HG03571 (cell line): ENCODE measurements at regions not wholly inside any gene's neighbourhood (a gene's known extent, or its start where the extent isn't known, plus 50 kb on each side); places are given as distances from the start of the nearest gene placed in this dataset.

Source experiments
- ATAC-seq: cut with Tn5 transposase; IDR thresholded peaks from one replicate; pipeline ENCODE4 v1.9.1; 2021; ENCODE audit not compliant: unreplicated experiment

DNA sequence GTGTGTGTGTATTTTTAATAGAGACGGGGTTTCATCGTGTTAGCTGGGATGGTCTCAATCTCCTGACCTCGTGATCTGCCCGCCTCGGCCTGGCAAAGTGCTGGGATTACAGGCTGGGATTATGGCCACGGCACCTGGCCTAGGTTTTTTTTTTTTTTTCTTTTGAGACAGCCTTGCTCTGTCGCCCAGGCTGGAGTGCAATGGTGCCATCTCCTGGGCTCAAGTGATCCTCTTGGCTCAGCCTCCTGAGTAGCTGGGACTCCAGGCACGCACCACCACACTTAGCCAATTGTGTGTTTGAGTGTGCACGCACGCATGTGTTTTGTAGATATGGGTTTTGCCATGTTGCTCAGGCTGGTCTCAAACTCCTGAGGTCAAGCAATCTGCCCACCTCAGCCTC is 629.8 kb downstream of the ETV1 start:
- no peak for ATAC-seq

DNA sequence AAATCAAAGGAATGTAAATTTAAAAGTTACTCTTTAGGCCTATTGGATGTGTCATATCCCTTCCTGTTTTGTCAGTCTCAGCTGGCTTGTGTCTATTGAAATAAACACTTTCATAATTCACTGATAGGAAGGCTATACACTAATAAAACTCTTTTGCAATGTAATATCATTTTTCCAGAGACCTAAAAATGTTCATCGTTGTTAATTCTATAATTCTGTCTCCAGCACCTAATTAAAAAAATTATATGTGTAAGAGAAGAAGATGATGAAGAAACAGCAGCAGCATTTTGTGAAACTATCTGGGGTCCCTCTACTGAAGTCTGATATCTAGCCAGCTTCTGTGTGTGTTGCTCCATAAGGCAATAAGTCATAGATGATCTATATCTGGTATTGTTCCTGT is 602.7 kb downstream of the ETV1 start:
- ATAC-seq = no peak

DNA sequence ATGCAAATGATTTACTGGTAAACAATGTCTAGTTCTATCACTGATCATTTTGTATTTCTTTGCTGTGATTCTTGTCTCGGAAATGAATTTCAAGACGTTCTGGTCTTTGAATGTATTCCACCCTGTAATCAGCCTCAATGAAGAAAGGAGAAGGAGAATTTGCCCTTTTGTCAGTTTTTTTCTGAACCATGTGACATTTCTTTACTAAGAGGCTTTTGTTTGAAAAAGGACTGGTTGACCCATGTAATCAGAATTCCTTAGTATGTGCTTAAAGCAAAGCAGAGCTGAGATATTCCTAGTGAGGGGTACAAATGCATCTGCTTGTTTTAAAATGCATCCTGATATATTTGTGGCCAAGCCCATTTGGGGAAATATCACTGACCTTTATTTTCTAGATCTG is 581.6 kb downstream of the ETV1 start:
- no peak for ATAC-seq

DNA sequence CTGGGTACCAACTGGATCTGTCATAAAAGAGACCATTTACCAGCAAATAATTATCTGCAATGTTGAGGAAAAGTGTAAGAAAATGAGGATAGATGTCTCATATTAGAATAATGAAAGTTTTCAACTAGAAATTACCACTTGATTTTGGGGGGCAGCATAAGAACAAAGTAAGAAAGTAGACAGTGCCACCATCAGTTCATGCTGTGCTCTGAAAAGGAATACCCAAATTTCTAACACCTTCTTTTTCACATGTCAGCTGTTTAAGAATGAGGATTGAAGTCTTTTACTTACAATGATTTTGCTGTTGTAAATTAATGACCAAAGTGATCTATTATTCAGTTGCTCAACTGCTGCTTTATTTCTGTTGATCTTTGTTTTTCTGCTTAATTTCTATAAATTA is 578.3 kb downstream of the ETV1 start:
- ATAC-seq = no peak

DNA sequence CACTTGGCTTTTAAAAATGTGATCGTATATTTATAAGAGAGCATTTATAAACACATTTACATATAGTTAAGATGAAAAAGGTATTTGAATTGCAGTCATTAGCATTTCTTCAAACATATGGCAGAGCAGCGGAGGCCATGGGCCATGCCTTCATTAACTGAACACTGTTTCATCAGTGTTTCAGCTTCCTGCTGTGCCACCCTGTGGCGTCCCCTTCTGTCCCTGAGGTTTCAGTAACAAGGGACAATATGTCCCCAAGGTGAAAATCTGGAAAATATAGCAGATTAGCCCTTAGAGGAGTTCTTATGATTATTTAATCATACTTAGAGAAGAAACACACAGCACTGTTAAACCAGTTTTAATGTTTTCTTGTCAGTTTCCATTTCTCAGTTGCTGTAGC is 577.8 kb downstream of the ETV1 start:
- ATAC-seq = no peak

DNA sequence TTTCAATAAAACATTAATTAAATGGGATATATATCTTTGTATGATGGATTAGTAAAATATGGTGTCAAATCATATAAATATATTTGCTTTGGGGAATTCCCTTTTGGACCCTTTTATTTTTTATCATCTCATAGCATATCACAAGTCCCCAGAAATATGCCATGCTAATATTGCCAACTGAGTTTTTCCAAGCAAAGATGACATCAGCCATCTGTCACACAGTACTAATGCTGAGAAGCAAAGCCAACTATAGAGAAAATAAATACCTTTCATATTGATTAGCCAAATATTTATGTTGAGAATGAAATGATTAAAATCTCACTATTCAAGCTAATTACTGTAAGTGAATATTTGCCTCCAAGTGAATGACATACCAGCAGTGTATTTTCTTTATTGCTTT is 575.3 kb downstream of the ETV1 start:
- no peak for ATAC-seq

DNA sequence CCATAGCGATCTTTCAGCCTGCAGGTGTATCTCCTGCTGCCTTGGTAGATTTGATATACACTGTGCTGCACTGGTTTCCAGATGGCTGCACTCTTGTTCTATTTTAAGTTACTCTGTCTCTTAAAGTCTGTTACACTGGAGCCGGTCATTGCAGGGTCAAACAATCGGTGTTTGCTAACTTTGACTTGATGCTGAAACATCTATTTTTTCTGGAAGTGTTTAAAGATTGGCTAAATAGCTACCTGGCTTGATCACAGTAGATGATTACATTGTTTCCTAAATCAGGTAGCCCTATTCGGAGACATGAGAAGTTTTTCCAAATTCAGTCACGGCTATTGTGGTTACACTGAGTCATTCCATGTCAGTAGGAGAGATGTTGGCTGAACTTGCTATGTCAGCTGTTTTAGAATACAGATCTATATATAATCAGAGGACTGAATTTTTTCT is 574.8 kb downstream of the ETV1 start:
- ATAC-seq = no peak

DNA sequence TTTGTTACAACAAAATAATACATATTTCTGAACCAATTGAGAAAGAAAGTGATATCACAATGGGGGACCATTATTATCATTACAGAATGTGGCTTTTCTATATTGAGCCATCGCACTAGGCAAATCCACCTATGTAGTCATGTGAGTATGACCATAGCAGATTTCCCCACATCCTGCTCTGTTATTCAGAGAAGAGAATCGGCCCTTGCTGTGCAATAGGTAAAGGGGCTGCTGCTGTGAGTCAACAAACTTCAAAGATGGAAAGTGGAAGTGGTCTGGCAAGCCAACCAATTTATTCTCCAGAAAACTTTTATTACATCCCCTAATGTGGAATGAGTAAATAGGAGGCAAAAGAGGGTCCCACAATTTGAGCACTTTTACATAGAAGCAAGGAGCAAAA is 573.4 kb downstream of the ETV1 start:
- ATAC-seq = no peak

DNA sequence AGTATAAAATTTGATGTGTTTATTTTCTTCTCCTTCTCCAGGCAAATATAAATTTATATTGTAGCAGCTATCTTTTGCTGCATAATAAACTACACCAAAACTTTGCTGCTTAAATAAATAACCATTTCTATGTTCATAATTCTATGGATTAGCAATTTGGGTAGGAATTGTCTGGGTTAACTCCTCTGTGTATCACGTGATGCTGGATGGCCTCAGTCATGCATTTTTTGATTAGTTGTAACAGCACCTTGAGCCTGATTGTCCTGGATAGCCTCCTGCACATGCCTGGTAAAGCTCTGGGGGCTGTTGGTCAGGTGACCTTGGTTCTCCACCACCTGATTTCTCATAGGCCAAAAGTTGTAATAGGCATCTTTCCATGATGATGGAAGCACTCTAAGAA is 572.9 kb downstream of the ETV1 start:
- no peak for ATAC-seq

DNA sequence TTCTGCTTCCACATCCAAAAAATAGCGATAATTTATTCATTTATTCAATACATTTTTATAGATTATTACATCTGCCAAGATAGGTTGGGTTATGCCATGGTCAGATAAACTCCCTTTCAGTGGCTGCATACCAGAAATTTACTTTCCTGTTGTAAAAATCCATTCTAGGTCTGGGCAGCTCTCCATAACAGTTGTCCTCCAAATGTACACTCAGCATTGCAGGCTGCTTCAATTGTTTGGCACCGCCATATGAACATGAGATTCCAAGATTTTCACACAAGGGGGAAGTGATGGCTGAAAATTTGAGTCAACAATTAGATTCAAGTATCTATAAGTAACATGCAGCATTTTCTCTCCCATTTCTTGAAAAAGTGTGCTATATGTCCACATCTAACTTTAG is 568.7 kb downstream of the ETV1 start:
- ATAC-seq = no peak

DNA sequence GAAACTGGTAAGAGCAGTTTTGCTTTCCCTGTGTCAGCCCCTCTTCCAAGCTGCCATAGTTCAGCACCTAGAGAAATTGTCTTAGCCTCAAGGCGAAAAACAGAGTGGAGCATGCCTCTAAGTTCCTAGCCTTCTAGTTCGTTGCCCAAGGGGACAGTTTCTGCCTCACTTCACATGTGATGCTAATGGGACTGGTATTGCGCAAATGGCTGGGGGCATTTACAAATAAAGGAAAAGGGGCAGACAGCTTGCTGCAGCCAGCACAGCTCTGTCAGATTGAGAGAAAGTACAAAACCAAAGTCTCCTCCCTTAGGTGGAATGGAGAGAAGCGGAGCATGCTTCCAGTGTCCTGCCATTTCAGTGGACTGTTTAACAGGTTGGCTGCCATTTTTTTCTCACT is 567.7 kb downstream of the ETV1 start:
- no peak for ATAC-seq

DNA sequence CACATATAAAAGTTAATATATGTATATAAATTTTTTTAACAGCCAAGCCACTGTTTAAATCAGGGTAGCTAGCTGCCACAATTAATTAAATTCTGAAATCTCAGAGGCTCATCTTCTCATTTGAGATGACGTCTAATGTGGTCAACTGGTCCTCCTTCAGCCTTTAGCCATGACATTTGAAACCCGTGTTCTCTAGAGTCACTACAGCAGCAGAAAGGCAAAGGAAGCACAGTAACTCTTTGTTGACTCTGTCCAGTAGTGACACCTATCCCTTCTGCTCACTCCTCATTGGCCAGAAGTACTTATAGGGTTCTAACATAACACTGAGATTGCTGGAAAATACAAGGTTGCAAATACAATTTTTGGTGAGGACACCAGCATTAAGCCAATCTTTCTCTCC is 555.5 kb downstream of the ETV1 start:
- ATAC-seq = no peak

DNA sequence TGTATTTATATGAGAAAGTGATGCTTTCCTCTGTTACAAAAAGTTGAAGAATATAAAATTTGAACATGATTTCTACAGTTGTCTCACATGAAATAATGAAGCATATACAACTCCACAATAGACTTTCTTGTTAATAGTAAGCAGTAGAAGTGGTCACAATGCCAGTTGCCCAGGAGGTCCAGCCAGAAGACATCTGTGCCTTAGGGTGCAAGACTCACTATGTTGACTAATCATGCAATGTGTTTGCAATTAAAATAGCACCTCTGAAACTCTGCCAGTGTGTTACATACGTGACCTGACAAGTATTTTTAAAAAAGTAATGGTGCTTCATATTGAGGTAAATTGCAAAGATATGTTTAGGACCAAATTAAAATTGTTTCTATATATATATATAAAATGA is 547.2 kb downstream of the ETV1 start:
- ATAC-seq = no peak

DNA sequence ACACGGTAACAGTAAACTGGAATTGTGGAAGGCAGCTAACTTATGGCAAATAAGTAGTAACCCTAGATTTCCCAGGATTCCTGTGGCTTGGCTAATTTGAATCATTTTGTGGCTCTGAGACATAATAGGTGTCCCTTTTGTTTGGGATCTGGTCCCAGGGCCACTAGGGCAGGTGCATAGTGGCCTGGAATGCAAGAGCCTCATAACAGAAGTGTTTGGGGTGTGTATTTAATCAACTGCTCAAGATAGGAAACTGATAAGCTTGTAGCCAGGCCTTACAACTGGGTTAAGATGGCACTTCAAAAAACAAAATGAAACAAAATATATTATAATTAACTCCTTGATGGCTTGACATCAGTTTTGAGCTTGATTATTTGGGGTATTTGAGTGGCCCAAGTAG is 541.8 kb downstream of the ETV1 start:
- ATAC-seq = no peak

DNA sequence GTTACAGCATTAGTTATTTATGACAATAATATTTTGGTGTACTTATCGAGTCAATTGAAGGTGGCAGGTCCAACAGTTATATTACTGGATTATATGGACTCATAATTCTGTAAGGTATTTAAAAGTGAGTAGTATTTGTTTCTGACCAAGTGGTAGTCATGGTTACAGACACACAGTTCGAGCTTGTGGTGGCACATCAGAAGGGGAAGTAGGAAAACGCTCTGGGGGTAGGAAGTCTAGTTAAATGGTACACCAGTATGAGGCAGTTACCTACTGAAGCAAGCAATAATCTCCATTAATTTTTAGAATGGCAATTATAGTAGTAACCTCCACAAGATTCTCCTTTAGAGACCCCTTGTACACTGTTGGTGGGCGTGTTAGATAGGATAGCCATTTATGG is 541.2 kb downstream of the ETV1 start:
- ATAC-seq = no peak

DNA sequence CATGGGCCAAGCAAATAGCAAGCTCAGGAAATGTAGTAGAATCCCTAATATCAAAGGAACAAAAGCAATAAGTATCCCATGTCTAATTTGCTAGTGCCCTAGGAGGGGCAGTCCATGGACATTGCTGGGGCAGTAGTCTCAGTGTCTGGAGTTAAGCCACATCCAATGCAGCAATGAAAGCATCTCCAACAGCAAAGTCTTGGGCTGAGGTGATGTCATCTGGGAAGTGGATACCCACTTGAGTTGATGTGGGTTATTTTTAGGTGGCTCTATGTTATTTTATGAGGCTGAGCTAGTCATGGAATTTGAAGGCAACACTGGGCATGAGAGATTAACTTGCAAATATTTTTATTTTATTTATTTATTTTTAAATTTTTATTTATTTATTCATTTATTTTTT is 540.0 kb downstream of the ETV1 start:
- ATAC-seq = no peak

DNA sequence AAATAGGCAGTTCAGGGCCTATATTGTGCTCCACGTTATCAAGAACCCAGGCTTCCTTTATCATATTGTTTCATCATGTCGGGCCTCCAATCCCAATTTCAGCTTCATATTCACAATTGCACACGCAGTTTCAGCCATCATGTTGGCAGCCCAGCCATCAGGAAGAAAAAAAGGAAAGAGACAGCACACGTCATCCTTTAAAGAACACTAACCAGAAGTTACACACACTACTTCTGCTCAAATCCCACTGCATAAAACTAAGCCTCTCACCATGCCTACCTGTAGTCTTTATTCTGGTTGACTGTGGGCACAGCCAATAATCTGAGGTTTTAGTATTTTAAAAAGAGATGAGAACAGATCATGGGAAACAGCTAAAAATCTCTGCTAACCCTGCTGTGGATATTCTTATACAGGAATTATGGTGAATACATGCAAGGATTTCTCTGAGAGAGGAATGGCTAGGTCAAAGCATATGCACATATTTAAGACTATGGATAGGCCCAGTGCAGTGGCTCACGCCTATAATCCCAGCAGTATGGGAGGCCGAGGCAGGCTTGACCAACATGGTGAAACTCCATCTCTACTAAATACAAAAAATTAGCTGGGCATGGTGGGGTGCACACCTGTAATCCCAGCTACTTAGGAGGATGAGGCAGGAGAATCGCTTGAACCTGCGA is 534.4 kb downstream of the ETV1 start:
- ATAC-seq = no peak

DNA sequence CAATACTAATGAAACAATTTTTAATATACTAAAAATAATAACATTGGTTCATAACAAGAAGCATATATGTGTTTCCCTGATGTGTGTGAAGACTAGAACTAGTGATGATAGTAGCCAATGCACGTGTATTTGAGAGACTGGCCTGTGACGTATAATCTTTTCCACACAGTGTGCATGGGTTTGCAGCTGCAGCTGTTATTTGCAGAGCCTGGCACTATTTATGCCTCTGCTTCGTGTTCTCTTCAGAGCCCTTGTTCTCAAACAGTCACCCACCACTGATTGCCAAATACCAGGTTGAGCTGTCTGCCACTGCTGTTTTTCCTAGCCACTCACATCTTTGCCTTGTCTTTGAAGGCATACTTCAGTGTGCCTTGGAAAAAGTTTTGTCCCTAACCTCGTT is 531.7 kb downstream of the ETV1 start:
- ATAC-seq = no peak

DNA sequence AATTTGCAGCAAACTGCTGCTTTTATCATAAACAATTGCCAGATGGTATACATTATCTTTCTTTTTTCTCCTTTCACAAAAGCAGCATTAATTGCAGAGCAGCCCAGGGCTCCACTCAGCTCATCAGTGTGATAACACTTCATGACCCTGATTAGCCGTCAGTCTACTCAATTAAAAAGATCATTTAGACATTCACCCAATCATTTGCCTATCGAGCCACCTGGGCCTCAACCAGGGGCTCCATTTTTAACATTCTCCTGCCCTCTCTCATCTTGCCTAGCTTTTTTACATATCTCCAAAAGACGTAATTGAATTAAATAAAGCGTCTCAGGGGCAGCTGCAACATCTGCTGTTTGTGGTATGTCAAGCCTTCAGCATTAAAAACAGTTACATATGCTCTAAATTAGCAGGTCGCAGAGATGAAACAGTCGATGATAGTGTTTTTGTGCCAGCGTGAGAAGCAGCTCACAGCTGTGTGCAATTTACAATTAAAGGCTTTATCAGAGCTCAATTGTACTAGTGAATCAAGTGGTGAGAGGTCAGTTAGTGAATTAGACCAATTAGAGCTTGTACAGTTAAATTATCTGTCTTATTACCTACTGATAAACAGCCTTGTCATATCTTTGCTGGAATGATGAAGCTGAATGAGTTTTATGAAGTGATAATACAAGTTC is 522.5 kb downstream of the ETV1 start:
- no peak for ATAC-seq

DNA sequence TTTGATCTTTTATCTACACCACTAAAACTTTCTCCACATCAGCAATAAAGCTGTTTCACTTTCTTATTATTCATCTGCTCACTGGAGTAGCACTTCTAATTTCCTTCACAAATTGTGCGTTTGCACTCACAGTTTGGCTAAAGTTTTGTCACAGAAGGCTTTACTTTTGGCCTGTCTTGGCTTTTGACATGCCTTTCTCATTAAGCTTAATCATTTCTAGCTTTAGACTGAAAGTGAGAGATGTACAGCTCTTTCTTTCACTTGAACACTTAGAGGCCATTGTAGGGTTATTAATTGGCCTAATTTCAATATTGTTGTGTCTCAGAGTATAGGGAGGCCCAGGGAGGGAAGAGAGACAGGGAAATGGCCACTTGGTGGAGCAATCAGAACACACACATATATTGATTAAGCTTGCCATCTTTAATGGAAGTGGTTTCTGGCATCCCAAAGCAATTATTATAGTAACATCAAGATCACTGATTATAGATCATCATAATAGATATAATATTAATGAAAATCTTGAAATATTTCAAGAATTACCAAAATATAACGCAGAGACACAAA is 512.5 kb downstream of the ETV1 start:
- ATAC-seq = no peak

DNA sequence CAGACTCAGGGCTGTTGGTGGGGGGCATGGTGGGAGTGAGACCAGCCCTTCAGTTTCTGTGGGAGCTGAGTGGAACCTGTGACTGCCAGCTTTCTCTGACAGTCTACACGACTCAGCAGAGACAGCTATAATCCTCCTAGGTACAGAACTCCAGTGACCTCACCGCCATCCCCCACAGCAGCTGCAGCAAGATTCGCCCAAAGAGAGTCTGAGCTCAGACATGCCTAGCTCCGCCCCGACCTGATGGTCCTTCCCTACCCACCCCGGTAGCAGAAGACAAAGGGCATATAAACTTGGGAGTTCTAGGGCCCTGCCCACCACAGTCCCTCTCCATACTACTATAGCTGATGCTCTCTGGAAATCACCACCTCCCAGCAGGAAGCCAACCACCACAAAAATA is 500.1 kb downstream of the ETV1 start:
- ATAC-seq = no peak

DNA sequence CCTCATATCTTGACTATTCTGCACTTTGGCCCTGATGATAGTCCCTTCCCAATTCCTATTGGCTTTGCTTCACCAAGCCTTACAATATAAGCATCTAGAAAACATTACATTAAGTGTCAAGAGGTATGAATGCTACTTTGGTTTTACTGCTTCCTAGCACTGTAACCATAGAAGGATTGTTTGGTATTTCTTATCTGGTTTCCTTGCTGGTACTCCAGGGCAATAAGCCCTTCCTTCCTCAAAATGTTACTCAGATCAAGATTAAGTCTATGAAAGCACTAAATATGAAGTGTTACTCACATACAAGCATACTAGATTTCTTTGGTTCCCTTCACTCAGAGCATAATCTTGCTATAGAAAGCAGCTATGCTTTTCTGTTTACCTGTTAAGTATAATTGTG is 492.5 kb downstream of the ETV1 start:
- ATAC-seq = no peak

DNA sequence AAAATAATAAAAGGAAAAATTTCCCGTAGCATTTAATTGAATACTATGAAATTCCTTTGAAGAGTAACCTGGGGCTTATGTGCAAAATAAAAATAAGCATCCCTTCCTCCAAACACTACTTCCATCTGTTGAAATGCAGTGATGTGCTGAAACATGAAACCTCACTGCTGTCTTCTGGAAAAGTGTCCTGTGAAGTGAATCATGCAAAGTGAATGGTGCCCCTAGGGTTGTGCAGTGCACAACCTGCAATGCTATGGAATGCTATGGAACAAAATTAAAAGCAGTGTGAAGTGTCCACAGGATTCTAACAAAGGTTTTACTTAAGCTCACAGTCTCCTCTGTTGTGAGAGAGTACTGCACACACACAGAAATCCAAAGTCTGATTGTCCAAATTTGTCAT is 480.9 kb downstream of the ETV1 start:
- ATAC-seq = no peak
